B cell (primary cell): ENCODE measurements at regions not wholly inside any gene's neighbourhood (a gene's known extent, or its start where the extent isn't known, plus 50 kb on each side); places are given as distances from the start of the nearest gene placed in this dataset.

ENCODE experiments used
- CTCF ChIP-seq: fragments of 200-600 bp; IDR thresholded peaks from one replicate; pipeline ENCODE4 v1.8.0; 2022; ENCODE audit warnings: antibody characterized with exemption, mild to moderate bottlenecking
- EZH2 ChIP-seq: IDR thresholded peaks from 2 replicates; pipeline ENCODE4 v1.6.1; 2012; ENCODE audit warnings: borderline replicate concordance, low read depth, mild to moderate bottlenecking, moderate library complexity, low read length; ENCODE audit not compliant: insufficient read depth, poor library complexity, severe bottlenecking

GRCh38 chr5:110297152-110297670 lies 429.3 kb downstream of the TMEM232 start:
- no peak for TF ChIP-seq CTCF
- no peak for TF ChIP-seq EZH2
